Testis (tissue), 2 donors: ENCODE measurements at regions not wholly inside any gene's neighbourhood (a gene's known extent, or its start where the extent isn't known, plus 50 kb on each side); places are given as distances from the start of the nearest gene placed in this dataset.

ENCODE experiments used
- DNase-seq: peaks from one replicate; pipeline ENCODE4 v3.0.0-alpha.2; 2019
- H3K27ac ChIP-seq, 2 donors: fragments of 200-600 bp; sonication (generic); one replicate each; pipeline ENCODE4 v1.5.1; 2019
- H3K27me3 ChIP-seq: fragments of 200-600 bp; sonication (generic); one replicate; pipeline ENCODE4 v1.5.1; 2019
- H3K36me3 ChIP-seq: fragments of 200-600 bp; sonication (generic); one replicate; pipeline ENCODE4 v1.5.1; 2017; ENCODE audit warnings: low read depth; ENCODE audit errors: missing control alignments
- H3K4me1 ChIP-seq: fragments of 200-600 bp; sonication (generic); one replicate; pipeline ENCODE4 v1.5.1; 2019
- H3K4me3 ChIP-seq, 2 donors: fragments of 200-600 bp; sonication (generic); one replicate each; pipeline ENCODE4 v1.5.1; 2017 to 2019
- H3K9me3 ChIP-seq: fragments of 200-600 bp; sonication (generic); one replicate; pipeline ENCODE4 v1.5.1; 2017
- CTCF ChIP-seq, 3 experiments: fragments of 450-650 bp in 2 of 3; fragments of 200-600 bp in 1 of 3; sonication (generic) in 1 of 3; IDR thresholded peaks; one replicate each; pipeline ENCODE4 v1.5.1; 2016 to 2019; ENCODE audit warnings: antibody characterized with exemption in 3 of 3, mild to moderate bottlenecking in 2 of 3, moderate library complexity in 1 of 3
- POLR2A ChIP-seq: fragments of 450-650 bp; IDR thresholded peaks from one replicate; pipeline ENCODE4 v1.6.1; 2017; ENCODE audit warnings: antibody characterized with exemption, mild to moderate bottlenecking, moderate library complexity
- WGBS, 2 donors: methylation state at CpG; one replicate each; pipeline ENCODE4 v1.1.5; 2018; 5-methylcytosine and 5-hydroxymethylcytosine counted together
- intact Hi-C: fragments of 100-400 bp; cut with DNase I; formaldehyde crosslinking; loops from one replicate; pipeline ENCODE4 v1.15.1; 2023; ENCODE audit warnings: low total_unique reads

DNA sequence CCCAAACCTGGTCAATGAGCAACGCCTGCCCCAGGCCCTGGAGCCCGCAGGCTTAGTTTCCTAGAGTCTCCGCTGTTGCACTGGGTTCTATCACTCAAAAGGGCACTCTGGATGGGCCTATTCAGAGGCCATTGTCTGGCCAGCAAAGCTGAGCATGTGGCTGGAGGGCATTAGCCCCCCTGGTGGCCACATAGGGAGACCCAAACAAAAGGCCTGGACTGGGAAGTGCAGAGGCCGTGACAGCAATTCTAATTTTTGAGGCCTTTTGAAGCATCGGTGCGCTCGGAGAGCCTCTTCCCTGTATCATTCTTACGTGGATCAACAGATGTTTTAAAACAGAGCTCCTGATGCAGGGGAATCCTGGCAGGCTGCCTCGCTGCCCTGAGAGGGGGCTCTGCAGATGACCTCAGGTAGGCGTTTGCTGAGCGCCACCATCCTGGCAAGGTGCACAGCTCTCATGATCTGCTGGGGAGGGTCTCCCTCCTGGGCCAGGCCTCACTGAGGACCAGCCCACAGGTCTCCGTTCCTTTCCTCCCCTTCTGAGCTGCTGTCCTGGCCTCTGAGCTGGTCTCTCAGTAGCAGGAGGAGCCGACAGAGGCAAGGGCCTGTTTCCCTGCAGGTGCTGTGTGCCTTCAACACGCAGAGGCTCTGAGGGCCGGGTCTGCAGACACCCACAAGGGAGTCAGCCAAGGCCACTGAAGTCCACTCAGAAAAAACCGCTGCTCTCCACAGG is 190.5 kb downstream of the URI1 start:
- intact Hi-C loops = no loop called here
- DNase-seq = no peak

GRCh38 chr19:30133803-30134202 is 191.8 kb downstream of the URI1 start:
- WGBS, 2 donors = 90 to 93% methylated on average over 2 of the region's 2 CpGs
- no peak for DNase-seq
- no peaks in the 10 kb centered on the region for H3K4me1 ChIP-seq
- TF ChIP-seq CTCF (IDR thresholded peaks at IDR 0.05) = no peak
- no peaks in the 10 kb centered on the region for H3K36me3 ChIP-seq
- H3K9me3 ChIP-seq = no peaks in the 10 kb centered on the region
- no peaks in the 10 kb centered on the region for H3K27me3 ChIP-seq
- intact Hi-C loops = no loop called here
- no peak overlapping the region for H3K27ac ChIP-seq
- no peak overlapping the region for H3K4me3 ChIP-seq

More for the DNA sequence above, 190.5 kb downstream of the URI1 start:
- Histone ChIP-seq H3K36me3 (no peaks in the 10 kb centered on the region), H3K27ac (no peak overlapping the region), H3K4me1 (no peaks in the 10 kb centered on the region), H3K9me3 (no peaks in the 10 kb centered on the region), H3K4me3 (no peak overlapping the region), H3K27me3 (no peaks in the 10 kb centered on the region)
- 91 to 92% methylated on average over 14 to 16 of the region's 16 CpGs for WGBS, 2 donors
- no peak for TF ChIP-seq POLR2A
- TF ChIP-seq CTCF (IDR thresholded peaks at IDR 0.05) = no peak

GRCh38 chr19:30135093-30135757 is 193.2 kb downstream of the URI1 start:
- H3K36me3 ChIP-seq = no peaks in the 10 kb centered on the region
- H3K4me1 ChIP-seq = no peaks in the 10 kb centered on the region
- H3K9me3 ChIP-seq = no peaks in the 10 kb centered on the region
- intact Hi-C loops = no loop called here
- no peak overlapping the region for H3K27ac ChIP-seq
- 82 to 83% methylated on average over 10 to 12 of the region's 12 CpGs for WGBS, 2 donors
- no peak for DNase-seq
- no peaks in the 10 kb centered on the region for H3K27me3 ChIP-seq
- TF ChIP-seq POLR2A (no peak), CTCF (IDR thresholded peaks at IDR 0.05) (no peak)
- H3K4me3 ChIP-seq = no peak overlapping the region

- Histone ChIP-seq H3K4me3 (no peak overlapping the region), H3K9me3 (no peaks in the 10 kb centered on the region), H3K27me3 (no peaks in the 10 kb centered on the region), H3K4me1 (no peaks in the 10 kb centered on the region), H3K36me3 (no peaks in the 10 kb centered on the region), H3K27ac (no peak overlapping the region)
- TF ChIP-seq POLR2A = no peak
- no peak for TF ChIP-seq CTCF (IDR thresholded peaks at IDR 0.05)
- intact Hi-C loops = no loop called here
- WGBS, 2 donors = 51 to 74% methylated on average over 4 of the region's 4 CpGs
- no peak for DNase-seq
Observed at GRCh38 chr19:30135797-30136196, 193.8 kb downstream of the URI1 start.
